Right lobe of liver (tissue), 6 donors: ENCODE measurements at regions not wholly inside any gene's neighbourhood (a gene's known extent, or its start where the extent isn't known, plus 50 kb on each side); places are given as distances from the start of the nearest gene placed in this dataset.

Experiments
- ATAC-seq, 4 donors: fragments of 200-7000 bp; cut with Tn5 transposase; one replicate each; pipeline ENCODE4 v1.9.1; 2020; ENCODE audit warnings: mild to moderate bottlenecking in 4 of 4, moderate library complexity in 4 of 4
- DNase-seq, 3 donors: peaks; one replicate each; pipeline ENCODE4 v3.0.0-alpha.2; 2020
- H3K27ac ChIP-seq, 3 donors: fragments of 200-600 bp; one replicate each; pipeline ENCODE4 v1.8.0; 2022
- H3K27me3 ChIP-seq, 2 donors: fragments of 200-600 bp; one replicate each; pipeline ENCODE4 v1.8.0; 2022
- H3K36me3 ChIP-seq, 4 donors: fragments of 200-600 bp; sonication (generic) in 1 of 4; one replicate each; pipeline versions ENCODE4 v1.5.1 to v1.8.0; 2017 to 2022; ENCODE audit warnings: control low read depth in 1 of 4
- H3K4me1 ChIP-seq, 4 donors: fragments of 200-600 bp; sonication (generic) in 1 of 4; one replicate each; pipeline versions ENCODE4 v1.5.1 to v1.8.0; 2017 to 2022; ENCODE audit warnings: control low read depth in 1 of 4
- H3K4me3 ChIP-seq, 3 donors: fragments of 200-600 bp; one replicate each; pipeline ENCODE4 v1.8.0; 2022
- H3K9me3 ChIP-seq, 4 donors: fragments of 200-600 bp; sonication (generic) in 1 of 4; one replicate each; pipeline versions ENCODE4 v1.5.1 to v1.8.0; 2017 to 2022; ENCODE audit warnings: control low read depth in 1 of 4
- POLR2A ChIP-seq: fragments of 450-650 bp; IDR thresholded peaks from one replicate; pipeline ENCODE4 v1.6.1; 2017; ENCODE audit warnings: antibody characterized with exemption, mild to moderate bottlenecking
- WGBS: methylation state at CpG from one replicate; pipeline ENCODE4 v1.1.6; 2018; ENCODE audit warnings: low coverage, low lambda C conversion rate; ENCODE audit not compliant: insufficient coverage; ENCODE audit errors: missing lambda C conversion rate; 5-methylcytosine and 5-hydroxymethylcytosine counted together
- intact Hi-C, 2 donors: fragments of 100-400 bp; cut with DNase I; formaldehyde crosslinking; loops; one replicate each; pipeline versions ENCODE4 v1.11.2 to v1.14.1; 2022
- TF ChIP-seq, protein P1 (sequence below), 4 donors: fragments of 200-600 bp in 3 of 4; fragments of 450-650 bp in 1 of 4; IDR thresholded peaks; one replicate each; pipeline versions ENCODE4 v1.5.1 to v1.8.0; 2016 to 2022; ENCODE audit warnings: antibody characterized with exemption in 4 of 4, mild to moderate bottlenecking in 2 of 4
- donor health status: DM: no; HTN: yes; CAD: no.
- donor health status: DM: no; HTN: no; CAD: no.
- donor health status: DM: no; HTN: no; CAD: no.
- donor health status: DM: no; HTN: yes; CAD: no.
- donor health status: DM: no; HTN: yes; CAD: no.

- Histone ChIP-seq H3K9me3 (no peaks in the 10 kb centered on the region), H3K27me3 (no peaks in the 10 kb centered on the region), H3K36me3 (no peaks in the 10 kb centered on the region), H3K4me3 (no peak overlapping the region), H3K27ac (no peak overlapping the region), H3K4me1 (no peaks in the 10 kb centered on the region)
- intact Hi-C loops, result loop anchor here (10.0 kb wide), 2 partner anchors 121 to 261 kb away; no protein-coding TSS in a partner anchor
- WGBS, result 58% methylated on average over 3 of the region's 3 CpGs
- ATAC-seq, result no peak
- TF ChIP-seq POLR2A, result no peak
- TF ChIP-seq, protein P1, sequence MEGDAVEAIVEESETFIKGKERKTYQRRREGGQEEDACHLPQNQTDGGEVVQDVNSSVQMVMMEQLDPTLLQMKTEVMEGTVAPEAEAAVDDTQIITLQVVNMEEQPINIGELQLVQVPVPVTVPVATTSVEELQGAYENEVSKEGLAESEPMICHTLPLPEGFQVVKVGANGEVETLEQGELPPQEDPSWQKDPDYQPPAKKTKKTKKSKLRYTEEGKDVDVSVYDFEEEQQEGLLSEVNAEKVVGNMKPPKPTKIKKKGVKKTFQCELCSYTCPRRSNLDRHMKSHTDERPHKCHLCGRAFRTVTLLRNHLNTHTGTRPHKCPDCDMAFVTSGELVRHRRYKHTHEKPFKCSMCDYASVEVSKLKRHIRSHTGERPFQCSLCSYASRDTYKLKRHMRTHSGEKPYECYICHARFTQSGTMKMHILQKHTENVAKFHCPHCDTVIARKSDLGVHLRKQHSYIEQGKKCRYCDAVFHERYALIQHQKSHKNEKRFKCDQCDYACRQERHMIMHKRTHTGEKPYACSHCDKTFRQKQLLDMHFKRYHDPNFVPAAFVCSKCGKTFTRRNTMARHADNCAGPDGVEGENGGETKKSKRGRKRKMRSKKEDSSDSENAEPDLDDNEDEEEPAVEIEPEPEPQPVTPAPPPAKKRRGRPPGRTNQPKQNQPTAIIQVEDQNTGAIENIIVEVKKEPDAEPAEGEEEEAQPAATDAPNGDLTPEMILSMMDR (IDR thresholded peaks at IDR 0.05), result no peak
- no peak for DNase-seq
These were observed 171.7 kb downstream of the SLIT2 start for GRCh38 chr4:20423420-20423819.

DNA sequence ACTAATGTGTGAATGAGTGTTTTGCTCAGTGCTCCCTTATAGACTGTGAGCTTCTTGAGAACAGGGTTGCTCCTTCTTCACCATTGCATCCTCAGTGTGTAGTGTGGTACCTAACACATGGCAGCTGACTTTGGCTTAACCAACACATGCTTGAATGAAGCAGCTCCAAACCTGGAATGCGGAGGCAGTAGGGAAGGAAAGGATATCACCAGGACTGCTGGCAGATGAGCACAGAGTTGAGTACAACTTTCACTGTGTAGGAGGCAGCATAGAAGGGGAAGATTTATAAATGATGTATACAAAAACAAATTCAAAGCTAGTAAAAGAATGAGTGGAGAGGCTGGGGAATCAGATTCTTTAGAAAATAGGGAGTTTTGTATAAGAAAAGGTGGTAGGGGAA lies 174.3 kb downstream of the SLIT2 start:
- no peak overlapping the region for H3K4me3 ChIP-seq
- intact Hi-C loops, result loop anchor here (10.0 kb wide), 2 partner anchors 119 to 259 kb away; no protein-coding TSS in a partner anchor
- H3K36me3 ChIP-seq, result no peaks in the 10 kb centered on the region
- no peaks in the 10 kb centered on the region for H3K4me1 ChIP-seq
- H3K27ac ChIP-seq, result no peak overlapping the region
- DNase-seq, result no peak
- WGBS, result 64% methylated on average over 1 of the region's 1 CpG
- no peaks in the 10 kb centered on the region for H3K9me3 ChIP-seq
- no peaks in the 10 kb centered on the region for H3K27me3 ChIP-seq
- ATAC-seq, result no peak
- TF ChIP-seq, protein P1 (IDR thresholded peaks at IDR 0.05), result no peak
- no peak for TF ChIP-seq POLR2A

DNA sequence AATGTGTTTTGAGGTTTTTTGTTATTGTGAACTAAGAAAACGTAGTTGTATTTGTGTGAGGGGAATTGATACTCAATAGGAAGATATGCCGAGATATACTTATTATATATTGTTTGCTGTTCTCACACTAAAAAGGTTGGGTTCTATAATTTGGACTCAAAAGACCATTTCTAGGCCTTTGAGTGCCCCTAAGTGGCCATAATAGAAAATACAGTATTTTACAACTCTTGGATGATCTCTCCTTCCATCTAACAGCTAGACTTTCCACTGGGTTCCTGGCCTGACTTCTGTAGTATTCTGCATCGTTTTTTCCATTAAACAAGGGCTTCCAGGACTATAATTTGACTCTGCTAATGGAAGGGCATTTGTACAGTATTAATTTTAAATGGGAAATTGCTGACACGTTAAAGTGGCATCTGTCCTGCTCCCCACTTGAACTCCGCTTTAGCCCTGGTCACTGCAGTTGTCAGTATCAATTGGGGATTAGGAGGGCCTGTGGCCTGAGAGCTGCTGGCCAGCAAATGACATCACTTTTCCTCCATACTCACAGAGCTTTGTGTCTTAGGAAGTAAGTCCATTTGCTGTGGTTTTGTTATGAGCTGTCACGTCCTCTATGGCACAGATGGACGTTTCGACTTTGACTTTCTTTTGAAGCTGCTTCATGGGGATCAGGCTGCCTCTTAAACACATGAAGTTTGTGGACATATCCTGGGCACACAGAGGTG lies 176.9 kb downstream of the SLIT2 start:
- 68% methylated on average over 8 of the region's 8 CpGs for WGBS

GRCh38 chr4:20430259-20430941 lies 178.7 kb downstream of the SLIT2 start:
- intact Hi-C loops, result no loop called here
- ATAC-seq (no peak), DNase-seq (no peak)
- Histone ChIP-seq H3K4me1 (no peaks in the 10 kb centered on the region), H3K36me3 (no peaks in the 10 kb centered on the region), H3K4me3 (no peak overlapping the region), H3K27me3 (no peaks in the 10 kb centered on the region), H3K9me3 (no peaks in the 10 kb centered on the region), H3K27ac (no peak overlapping the region)
- TF ChIP-seq, protein P1 (IDR thresholded peaks at IDR 0.05), result no peak
- TF ChIP-seq POLR2A, result no peak
- 67% methylated on average over 5 of the region's 5 CpGs for WGBS

More for the DNA sequence above, 176.9 kb downstream of the SLIT2 start:
- TF ChIP-seq, protein P1 (IDR thresholded peaks at IDR 0.05), result peak in 1 of 4 donors; percentile 21
- TF ChIP-seq POLR2A, result no peak
- ATAC-seq (no peak), DNase-seq (no peak)
- no peak overlapping the region for H3K27ac ChIP-seq
- intact Hi-C loops, result loop anchor here (10.0 kb wide), 2 partner anchors 116 to 256 kb away; no protein-coding TSS in a partner anchor
- H3K27me3 ChIP-seq, result no peaks in the 10 kb centered on the region
- no peaks in the 10 kb centered on the region for H3K9me3 ChIP-seq
- no peaks in the 10 kb centered on the region for H3K4me1 ChIP-seq
- no peak overlapping the region for H3K4me3 ChIP-seq
- H3K36me3 ChIP-seq, result no peaks in the 10 kb centered on the region
